22Rv1 (cell line): ENCODE measurements at regions not wholly inside any gene's neighbourhood (a gene's known extent, or its start where the extent isn't known, plus 50 kb on each side); places are given as distances from the start of the nearest gene placed in this dataset.

Experiments
- CTCF ChIP-seq: fragments of 450-650 bp; IDR thresholded peaks from 2 replicates; pipeline ENCODE4 v1.5.1; 2017; ENCODE audit warnings: mild to moderate bottlenecking
- ZFX ChIP-seq: fragments of 450-650 bp; IDR thresholded peaks from 2 replicates; pipeline ENCODE4 v1.6.1; 2017; ENCODE audit warnings: antibody characterized with exemption, borderline replicate concordance

DNA sequence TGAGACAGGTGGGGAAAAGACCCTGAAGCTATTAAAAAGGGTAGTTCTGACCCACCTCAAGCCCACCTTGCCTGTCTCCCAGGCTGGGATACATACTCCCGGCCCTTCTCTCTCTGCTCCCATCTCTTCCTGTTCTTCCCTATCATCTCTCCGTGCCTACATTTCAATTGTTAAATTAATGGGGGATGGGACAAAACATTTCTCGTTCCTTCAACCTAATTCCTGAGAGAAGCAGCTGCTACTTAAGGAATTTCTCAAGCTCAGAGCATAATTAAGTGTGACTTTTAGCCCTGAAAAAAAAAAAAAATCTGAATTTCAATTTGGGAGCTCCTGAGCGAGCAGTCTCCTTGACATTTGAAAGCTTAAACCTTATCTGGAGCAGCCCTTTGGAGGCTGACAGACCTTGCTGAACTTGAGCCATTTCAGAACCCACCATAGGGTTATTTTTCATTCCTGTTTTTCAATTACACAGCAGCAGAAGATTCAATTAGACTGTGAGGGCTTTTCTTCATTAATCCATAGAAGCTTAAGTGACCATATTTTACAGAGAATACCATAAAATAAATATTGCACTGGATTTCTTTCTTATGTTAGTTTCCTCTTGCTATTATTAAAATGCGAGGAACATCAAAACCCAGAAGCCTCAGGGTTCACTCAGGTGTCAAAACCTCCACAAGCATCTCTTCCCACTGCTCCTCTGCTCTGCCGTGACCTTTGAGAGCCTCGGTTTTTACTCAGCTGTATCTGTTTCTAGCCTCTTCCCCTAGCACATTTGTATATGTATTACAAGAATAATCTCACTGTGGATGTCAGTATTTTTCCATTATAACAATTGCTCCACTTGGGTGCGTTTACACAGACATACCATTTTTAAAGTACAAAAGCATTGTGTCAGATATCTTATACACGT is 125.7 kb downstream of the B3GNT2 start:
- TF ChIP-seq CTCF (no peak), ZFX (no peak)
